Chondrocyte (in vitro differentiated cells): ENCODE measurements at regions not wholly inside any gene's neighbourhood (a gene's known extent, or its start where the extent isn't known, plus 50 kb on each side); places are given as distances from the start of the nearest gene placed in this dataset.
A peak's percentile ranks its signal among the peaks of the same experiment; 100 is the strongest.

Experiments
- DNase-seq: peaks from one replicate; pipeline ENCODE4 v3.0.0; 2021; ENCODE audit warnings: mixed read lengths, low spot score
- H3K27ac Mint-ChIP-seq: one replicate; pipeline ENCODE4 v1.8.0; 2021; ENCODE audit warnings: mild to moderate bottlenecking, moderate library complexity, mixed read lengths; ENCODE audit not compliant: unreplicated experiment
- H3K27me3 Mint-ChIP-seq: 2 replicates; pipeline ENCODE4 v1.8.0; 2021; ENCODE audit warnings: low read depth, mixed read lengths
- H3K36me3 Mint-ChIP-seq: 2 replicates; pipeline ENCODE4 v1.8.0; 2021; ENCODE audit warnings: low read depth, mixed read lengths
- H3K4me1 Mint-ChIP-seq: 2 replicates; pipeline ENCODE4 v1.8.0; 2021; ENCODE audit warnings: low read depth, mild to moderate bottlenecking, mixed read lengths
- H3K4me3 Mint-ChIP-seq: one replicate; pipeline ENCODE4 v1.8.0; 2021; ENCODE audit warnings: mild to moderate bottlenecking, moderate library complexity, mixed read lengths; ENCODE audit not compliant: unreplicated experiment
- H3K9me3 Mint-ChIP-seq: 2 replicates; pipeline ENCODE4 v1.8.0; 2021; ENCODE audit warnings: low read depth, mixed read lengths
- CTCF ChIP-seq: fragments of 200-600 bp; sonication (generic); IDR thresholded peaks from 2 replicates; pipeline ENCODE4 v1.5.0; 2021; ENCODE audit warnings: antibody characterized with exemption, mild to moderate bottlenecking, moderate library complexity

DNA sequence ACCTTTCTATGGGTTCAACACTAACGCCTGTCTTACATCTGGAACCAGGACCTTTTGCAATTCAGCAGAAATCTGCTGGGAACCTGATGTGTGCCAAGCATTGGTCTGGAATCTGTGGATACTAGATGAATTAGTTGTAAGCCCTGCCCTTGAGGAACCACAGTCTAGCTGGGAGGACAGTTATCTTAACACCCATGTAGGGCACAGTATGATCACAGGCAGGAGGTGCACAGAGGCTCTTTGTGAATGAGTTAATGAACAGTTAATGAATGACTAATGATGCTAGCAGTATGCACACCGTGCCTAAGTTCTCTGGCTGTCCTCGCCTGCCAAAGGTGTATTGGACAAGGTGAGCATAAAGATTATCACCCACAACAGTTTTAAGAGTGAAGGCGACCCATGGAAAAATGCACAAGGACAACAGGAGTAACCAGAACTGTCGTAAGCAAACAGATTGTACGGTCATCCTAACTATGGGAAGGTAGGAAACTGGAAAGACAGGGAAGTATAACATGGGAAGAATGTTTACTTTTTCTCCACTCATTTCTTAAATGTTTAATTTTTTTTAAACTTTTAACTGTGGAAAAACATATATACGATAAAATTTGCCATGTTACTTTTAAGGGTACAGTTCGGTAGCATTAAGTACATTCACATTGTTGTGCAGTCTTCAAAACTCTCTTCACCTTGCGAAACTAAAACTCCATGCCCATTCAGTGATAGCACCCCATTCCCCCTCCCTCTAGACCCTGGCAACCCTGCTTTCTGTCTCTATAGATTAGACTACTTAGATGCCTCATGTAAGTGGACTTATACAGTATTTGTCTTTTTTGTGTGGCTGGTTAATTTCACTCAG is 139.9 kb downstream of the CXCL12 start:
- TF ChIP-seq CTCF = no peak
- Mint-ChIP-seq H3K27me3 (peaks cover 9% of the 10 kb centered on the region), H3K9me3 (peaks cover 21% of the 10 kb centered on the region), H3K36me3 (peaks cover 4% of the 10 kb centered on the region), H3K4me1 (peaks cover 6% of the 10 kb centered on the region), H3K4me3 (no peak overlapping the region), H3K27ac (peak overlapping the region; percentile 81)
- no peak for DNase-seq

DNA sequence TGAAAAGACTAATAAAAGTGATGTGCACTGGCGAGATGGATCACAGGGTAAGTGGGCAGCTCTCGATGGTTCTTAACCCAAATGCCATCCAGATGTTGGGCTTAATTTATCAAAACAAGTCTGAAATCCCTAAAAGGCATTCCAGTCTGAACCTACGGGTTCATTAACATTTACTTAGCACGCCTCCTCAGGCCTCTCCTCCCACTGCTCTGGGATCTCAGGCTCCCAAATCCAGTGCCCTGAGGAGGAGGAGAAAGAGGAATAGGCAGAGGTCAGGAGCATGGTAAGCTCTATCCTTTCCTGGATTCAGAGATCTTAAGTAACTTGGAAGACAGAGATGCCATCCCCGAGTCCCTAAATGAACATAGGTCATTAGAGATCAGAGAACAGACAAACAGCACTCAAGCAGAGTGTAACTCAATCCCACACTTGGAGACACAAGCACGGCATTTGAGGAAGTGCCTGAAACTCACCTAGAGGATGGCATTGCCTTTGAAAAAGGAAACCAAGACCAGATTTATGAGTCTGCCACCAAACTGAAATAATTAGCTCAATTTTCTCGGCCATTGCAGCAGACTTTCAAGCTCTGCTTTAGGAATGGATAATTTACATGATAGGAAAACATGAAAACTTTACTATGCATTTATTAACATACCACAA is 140.9 kb downstream of the CXCL12 start:
- no peak overlapping the region for H3K4me3 Mint-ChIP-seq

DNA sequence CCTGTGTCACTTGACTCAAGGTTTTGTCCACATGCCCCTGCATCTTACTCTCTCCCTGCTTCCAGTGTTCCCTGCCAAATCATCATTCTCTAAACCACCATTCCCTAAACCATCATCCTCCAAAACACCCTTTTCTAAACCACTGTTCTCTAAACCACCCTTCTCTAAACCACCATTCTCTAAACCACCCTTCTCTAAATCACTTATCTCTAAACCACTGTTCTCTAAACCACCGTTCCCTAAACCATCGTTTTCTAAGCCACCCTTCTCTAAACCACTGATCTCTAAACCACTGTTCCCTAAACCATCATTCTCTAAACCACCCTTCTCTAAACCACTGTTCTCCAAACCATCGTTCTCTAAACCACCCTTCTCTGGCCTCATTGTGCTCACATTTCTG is 142.1 kb downstream of the CXCL12 start:
- Mint-ChIP-seq H3K4me1 (peaks cover 6% of the 10 kb centered on the region), H3K4me3 (no peak overlapping the region), H3K27ac (no peak overlapping the region), H3K27me3 (peaks cover 11% of the 10 kb centered on the region), H3K36me3 (peaks cover 3% of the 10 kb centered on the region), H3K9me3 (peaks cover 19% of the 10 kb centered on the region)
- no peak for DNase-seq
- TF ChIP-seq CTCF = no peak

More for the DNA sequence above, 140.9 kb downstream of the CXCL12 start:
- H3K4me1 Mint-ChIP-seq = peaks cover 6% of the 10 kb centered on the region
- peaks cover 4% of the 10 kb centered on the region for H3K36me3 Mint-ChIP-seq
- TF ChIP-seq CTCF = no peak
- H3K27me3 Mint-ChIP-seq = peaks cover 14% of the 10 kb centered on the region
- no peak for DNase-seq
- H3K27ac Mint-ChIP-seq = no peak overlapping the region
- peaks cover 21% of the 10 kb centered on the region for H3K9me3 Mint-ChIP-seq

DNA sequence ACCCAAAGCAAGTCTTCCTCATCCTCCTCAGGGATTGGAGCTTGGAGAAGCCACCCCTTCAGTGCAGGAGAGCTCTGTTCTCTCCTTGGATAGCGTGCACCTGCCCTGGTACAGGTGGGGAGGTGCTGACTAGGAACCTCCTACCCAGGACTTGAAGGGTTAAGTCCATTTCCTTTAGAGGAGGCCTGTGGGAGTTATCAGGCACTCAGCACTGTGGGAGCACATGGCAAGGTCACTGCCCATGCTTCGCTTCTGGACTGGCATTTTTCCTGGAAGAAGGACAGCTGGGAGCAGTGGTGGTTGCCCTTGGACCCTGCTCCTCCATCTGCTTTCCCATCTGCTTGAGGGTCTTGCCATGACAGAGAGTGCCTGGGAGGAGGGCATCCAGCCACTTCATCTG is 142.8 kb downstream of the CXCL12 start:
- no peak overlapping the region for H3K4me3 Mint-ChIP-seq
- H3K36me3 Mint-ChIP-seq = peaks cover 3% of the 10 kb centered on the region
- no peak for TF ChIP-seq CTCF
- peaks cover 13% of the 10 kb centered on the region for H3K27me3 Mint-ChIP-seq
- H3K9me3 Mint-ChIP-seq = peaks cover 14% of the 10 kb centered on the region
- H3K4me1 Mint-ChIP-seq = peaks cover 6% of the 10 kb centered on the region
- no peak for DNase-seq
- H3K27ac Mint-ChIP-seq = no peak overlapping the region

GRCh38 chr10:44240584-44241205 is 144.2 kb downstream of the CXCL12 start:
- H3K9me3 Mint-ChIP-seq = peaks cover 4% of the 10 kb centered on the region
- H3K27me3 Mint-ChIP-seq = peaks cover 16% of the 10 kb centered on the region
- H3K27ac Mint-ChIP-seq = no peak overlapping the region
- H3K36me3 Mint-ChIP-seq = peaks cover 3% of the 10 kb centered on the region
- DNase-seq = no peak
- H3K4me1 Mint-ChIP-seq = peaks cover 5% of the 10 kb centered on the region
- H3K4me3 Mint-ChIP-seq = no peak overlapping the region
- no peak for TF ChIP-seq CTCF
